ENCODE measurements at regions not wholly inside any gene's neighbourhood (a gene's known extent, or its start where the extent isn't known, plus 50 kb on each side); places are given as distances from the start of the nearest gene placed in this dataset.

DNA sequence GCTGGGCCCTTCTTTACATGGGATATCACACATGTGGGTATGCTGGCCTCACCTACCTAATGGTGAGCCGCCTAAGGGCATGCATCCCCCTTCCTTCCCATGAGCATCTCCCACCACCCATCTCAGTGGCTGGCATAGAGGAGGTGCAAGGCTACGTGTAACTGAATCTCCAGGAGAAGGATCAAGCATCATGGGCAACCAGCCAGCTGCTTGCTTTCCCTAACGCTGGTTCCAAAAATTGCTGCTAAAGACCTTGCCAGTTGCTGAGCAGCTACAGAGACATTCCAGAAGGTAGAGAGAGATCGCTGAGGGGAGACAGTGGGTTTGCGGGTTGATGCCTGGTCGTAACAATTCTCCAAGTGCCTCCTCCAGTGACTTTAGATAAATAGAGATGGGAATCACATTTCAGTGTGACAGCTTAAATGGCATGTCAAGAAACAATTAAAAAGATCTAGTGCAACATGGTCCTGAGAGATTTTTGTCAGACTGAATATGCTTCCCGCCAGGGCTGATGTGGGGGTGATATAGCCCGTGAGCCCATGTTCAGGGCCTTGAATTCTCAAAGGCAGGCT lies 378.4 kb upstream of the CDH5 start:
- no peak for DNase-seq (ENCODE audit: low read depth in 2 of 3, low spot score in 1 of 3)

DNA sequence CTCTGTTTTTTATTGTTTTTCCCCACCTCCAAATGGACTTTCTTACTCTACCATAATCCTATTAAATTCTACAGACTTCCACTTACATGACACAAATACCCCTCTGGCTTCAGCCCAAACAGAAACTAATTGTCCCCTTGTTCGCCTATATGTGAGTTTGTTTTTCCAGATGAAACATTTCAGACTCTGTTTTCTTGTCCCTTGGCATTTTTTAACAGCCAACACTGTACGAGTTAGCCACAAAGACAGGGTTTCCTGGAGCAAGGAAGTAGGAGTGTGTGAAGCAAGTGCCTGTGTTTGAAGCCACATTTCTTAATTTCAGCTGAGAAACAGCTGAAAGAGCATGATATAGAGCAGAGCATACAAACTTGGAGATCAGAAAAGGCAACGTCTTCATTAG lies 382.2 kb upstream of the CDH5 start:
- DNase-seq (ENCODE audit: low read depth in 2 of 3, low spot score in 1 of 3), result no peak

DNA sequence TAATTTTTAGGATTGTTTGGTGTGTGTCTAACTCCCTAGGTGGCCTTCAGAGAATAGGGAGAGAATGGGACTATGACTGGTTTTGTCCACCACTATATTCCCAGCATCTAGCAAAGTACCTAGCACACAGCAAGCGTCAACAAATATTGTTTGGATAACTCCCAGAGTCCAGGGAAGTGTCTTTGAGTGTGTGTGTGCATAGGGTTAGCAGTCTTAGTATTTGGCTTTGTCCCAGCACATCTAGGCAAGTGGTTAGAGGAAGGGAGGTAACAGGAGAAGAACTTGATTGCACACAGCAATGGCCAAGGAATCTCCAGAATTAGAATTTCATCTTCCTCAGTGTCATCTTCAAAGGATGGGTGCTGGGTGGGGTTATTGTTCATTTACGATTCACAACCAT lies 385.4 kb upstream of the CDH5 start:
- no peak for DNase-seq (ENCODE audit: low read depth in 2 of 3, low spot score in 1 of 3)

DNA sequence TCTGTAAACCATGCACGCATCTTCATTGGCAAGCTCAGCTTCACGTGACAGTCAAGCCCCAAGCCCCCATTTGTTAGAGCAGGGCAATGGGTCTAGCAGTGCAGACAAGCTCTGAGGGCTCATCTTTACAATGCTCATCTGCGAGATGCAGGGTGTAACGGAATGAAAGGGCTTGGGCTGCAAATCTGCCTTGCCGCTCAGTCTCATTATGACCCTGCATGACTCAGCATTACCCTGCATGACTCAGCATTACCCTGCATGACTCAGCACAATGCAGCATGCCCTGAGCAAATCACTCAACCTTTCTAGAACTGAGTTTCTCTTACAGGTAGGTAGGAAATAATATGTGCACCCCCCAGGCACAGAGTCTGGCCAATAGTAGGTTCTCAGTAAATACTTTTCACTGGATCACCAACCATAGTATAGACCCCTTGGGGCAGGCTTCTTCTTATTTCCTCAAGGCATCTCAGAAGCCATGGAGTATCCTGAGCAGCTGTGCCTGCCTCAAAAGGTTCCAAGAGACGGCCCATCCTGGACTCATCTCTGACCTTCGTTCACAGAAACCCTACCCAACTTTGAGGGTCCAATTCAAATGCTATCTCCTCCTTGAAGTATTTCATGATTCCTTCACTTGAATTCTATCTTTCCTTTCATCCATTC lies 391.3 kb upstream of the CDH5 start:
- no peak for DNase-seq (ENCODE audit: low read depth in 2 of 3, low spot score in 1 of 3)

DNA sequence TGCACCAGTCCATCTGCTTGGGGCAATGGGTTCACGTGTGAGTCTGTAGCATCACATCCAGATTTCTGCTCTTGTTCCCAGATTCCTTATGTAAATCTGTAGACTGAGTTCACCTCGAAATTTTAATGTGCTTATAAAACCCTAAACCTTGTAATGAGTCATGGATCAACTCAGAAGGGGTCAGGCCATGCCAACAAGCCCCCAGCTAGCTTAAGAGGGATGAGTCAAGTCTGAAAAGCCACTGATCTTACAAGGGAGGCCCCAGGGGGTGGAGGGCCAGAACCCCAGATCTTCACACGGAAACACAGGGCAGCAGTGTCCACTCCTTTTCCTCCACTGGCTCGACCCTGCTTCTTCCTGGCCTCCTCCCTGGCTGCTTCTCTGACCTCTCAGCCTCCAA lies 399.1 kb upstream of the CDH5 start:
- DNase-seq (ENCODE audit: low read depth in 2 of 3, low spot score in 1 of 3), result no peak

DNA sequence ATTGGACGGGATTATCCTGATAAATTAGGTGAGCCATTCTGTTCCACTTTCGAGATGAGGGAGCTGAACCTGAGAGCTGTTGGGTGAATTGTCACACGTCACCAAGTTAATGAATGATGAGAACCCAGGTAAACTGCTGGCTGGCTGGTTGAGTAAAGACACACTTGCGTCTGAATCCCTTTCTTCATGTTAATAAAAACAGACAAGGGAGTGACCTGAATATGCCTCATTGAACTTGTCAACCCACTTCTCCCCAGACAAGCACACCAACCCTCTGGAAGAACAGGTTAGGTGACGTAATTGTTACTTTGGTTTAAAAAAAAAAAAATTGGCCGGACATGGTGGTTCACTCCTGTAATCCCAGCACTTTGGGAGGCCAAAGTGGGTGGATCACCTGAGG lies 400.9 kb upstream of the CDH5 start:
- no peak for DNase-seq (ENCODE audit: low read depth in 2 of 3, low spot score in 1 of 3)

DNA sequence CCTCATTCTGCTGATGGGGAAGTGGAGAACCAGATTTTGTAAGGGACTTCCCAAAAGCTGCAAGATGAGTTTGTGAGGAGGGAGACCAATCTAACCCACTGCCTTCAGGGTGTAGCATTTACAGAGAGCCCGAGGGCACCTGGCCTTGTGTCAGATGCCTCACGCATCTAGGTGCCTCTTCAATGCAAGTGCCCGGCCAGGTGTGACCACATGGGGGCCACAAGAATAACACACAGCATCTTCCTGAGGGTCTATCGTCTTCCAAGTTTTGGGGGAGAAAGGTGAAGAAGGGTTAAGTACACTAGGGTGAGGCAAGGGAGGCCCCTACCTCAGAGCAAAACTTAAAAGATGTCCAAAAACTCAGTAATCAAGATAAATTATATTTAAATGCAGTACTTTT lies 401.7 kb upstream of the CDH5 start:
- DNase-seq (ENCODE audit: low read depth in 2 of 3, low spot score in 1 of 3), result no peak

DNA sequence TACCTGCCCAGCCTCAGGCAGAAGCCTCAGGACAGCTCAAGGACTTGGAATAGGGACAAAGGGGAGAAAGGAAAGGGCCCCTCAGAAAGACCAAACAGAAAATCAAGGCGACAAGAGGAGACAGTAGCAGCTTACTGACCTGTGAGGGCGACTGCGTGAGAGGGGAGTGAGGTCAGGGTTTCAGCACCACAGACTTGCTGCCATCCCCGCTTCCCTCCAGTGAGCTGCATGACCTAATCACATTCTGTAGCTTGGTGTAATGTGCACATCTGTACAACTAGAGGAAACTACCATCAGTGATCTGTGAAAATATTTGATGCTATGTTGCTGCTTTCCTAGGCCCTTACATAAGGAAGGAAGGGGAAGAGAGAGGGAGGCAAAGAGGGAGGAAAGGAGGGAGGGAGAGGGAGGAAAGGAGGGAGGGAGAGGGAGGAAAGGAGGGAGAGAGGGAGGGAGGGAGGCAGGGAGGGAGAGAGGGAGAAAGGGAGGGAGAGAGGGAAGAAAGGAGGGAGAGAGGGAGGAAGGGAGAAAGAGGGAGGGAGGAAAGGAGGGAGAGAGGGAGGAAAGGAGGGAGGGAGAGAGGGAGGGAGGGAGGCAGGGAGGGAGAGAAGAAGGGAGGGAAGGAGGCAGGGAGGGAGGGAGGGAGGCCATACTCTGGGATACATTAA lies 404.9 kb upstream of the CDH5 start:
- DNase-seq (ENCODE audit: low read depth in 2 of 3, low spot score in 1 of 3), result no peak

DNA sequence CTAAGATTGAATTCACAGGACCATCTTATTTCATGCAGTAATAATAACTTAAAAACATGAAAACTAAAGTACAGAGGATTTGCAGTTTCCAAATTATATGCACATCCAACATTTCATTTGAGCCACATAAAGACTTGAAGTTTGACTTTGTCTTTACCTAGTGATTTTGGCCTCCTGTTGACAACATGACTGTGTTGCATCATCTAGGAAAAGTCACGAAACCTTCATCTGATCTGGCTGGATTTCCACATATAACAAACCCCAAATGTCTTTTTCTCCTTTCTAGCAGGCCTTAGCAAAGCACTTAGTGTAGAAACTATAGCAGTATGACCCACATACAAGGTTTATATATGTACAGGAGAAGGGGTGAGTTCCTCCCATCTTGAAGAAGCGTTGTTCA lies 406.5 kb upstream of the CDH5 start:
- no peak for DNase-seq (ENCODE audit: low read depth in 2 of 3, low spot score in 1 of 3)

DNA sequence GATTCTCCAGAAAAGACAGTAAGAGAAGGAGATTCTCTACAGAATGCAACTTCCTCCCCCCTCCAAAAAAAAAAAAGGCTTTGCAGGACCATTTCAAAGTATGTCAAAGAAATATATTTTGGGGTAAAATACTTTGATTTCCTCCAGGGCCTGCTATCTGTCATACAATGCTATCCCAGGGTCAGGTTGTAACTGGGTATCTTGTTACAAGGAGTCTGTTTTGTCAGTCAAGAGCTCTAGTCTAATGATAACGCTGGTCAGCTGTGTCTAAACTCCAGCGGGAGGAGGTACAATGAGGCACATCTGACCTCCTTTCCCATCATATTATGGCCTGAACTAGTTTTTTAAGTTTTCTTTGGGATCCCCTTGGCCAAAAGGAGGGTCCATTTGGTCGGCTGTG lies 408.4 kb upstream of the CDH5 start:
- DNase-seq (ENCODE audit: low read depth in 2 of 3, low spot score in 1 of 3), result no peak

DNA sequence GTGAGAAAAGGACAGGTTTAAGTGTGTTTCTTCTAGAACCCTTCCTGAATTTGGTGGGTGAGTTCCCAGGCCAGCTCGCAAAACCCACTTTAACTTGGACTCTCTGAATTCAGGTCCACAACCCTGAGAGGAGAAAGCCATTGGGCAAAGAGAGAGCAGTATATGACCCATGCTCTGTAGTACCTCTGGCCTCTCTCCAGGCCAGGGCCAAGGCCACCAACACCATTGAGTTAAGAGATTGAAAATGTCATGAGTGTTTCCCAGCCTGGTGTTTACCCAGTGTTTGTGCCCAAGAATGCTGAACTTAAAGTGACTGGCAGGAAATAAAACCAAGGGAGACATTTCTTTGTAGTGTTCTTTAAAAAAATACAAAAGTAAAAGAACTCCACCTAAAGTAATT lies 410.4 kb upstream of the CDH5 start:
- DNase-seq (ENCODE audit: low read depth in 2 of 3, low spot score in 1 of 3), result no peak

DNA sequence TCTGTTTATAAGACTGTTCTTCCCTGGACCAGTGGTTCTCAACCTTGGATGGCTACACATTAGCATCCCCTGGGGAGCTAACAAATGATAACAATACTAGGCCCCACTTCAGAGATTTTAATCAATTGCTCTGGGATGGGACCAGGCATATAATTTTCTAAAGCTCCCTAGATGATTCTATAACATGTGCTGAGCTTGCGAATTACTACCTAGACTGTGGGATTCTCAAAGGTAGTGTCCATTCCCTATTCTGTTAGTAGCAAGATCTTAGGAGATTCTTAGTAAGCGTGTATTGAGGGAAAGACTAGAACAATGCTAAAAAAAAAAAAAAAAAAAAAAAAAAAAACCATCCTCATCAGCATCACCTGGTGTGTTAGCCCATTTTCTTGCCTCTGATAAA lies 412.0 kb upstream of the CDH5 start:
- DNase-seq (ENCODE audit: low read depth in 2 of 3, low spot score in 1 of 3), result no peak

DNA sequence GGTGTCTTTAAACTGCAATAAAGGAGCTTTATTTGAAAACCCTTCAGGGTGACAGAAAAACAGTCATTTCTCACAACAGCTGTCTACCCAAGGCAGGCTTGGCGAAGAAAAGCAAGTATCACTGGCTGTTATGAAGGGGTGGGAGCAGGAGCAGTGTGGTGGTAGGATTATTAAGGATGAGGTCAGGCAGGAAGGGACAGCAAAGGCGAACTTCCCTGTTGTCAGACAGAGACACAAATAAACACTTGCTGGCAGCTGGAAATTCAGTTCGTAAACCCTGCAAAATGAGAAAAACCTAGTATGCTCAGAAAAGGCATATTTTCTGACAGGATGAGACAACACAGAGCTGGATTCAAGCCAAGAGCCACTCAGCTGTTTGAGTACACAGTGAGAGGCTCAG lies 416.3 kb upstream of the CDH5 start:
- no peak for DNase-seq (ENCODE audit: low read depth in 2 of 3, low spot score in 1 of 3)

DNA sequence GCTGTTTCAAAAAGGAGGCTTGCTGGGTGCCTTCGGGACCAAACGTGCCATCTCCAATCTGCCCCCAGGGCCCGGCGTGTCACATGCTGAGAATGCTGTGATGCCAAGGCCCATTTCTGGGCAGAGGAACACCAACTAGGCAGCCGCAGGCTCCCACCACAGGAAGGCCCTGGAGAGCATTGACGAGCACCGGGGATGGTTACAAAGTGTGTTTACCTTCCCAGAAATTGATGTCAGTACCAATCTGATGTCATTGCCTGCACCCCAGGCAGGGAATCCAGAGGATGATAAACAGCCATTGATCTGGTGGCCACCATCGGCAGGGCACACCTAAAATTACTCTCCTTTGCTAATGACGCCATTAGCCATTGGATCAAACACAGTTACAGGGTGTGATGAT lies 418.1 kb upstream of the CDH5 start:
- DNase-seq (ENCODE audit: low read depth in 2 of 3, low spot score in 1 of 3), result no peak

DNA sequence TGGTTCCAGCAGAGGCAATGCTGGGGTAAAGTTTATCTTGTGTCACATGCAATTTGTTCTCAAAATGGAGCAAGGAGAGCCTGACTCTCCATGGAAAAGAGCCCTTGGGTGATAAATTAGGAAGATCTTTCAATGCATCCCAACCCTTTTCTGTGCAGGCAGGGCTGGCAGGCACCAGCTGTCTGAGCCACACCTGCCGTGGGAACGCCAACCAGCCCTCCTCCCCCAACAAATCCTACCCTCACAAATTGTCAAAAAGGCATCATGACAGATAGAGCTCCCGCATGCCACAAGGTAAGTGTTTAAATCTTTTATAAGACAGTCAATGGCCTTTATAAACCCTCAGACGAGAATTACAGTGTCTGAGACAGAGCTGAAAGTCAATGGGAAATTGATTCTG lies 418.5 kb upstream of the CDH5 start:
- DNase-seq (ENCODE audit: low read depth in 2 of 3, low spot score in 1 of 3), result no peak

DNA sequence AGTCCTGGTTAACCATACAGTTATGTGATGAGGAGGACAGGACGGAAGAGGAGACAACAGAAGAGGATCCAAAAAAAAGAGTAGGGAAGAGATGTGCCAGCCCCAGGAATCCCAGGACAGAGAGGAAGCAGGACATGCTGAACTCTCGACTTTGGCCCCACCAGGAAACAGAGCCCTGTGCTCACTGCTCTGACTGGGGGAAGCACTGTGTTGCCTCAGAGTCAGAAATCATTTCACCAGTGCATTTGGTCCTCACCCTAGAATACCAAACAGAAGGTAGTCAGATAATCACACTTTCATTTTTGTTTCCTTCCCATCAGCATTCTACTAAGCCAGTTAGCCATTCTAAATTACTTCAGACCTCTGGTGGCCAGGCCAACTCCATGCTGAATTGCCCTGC lies 421.0 kb upstream of the CDH5 start:
- DNase-seq (ENCODE audit: low read depth in 2 of 3, low spot score in 1 of 3), result no peak

DNA sequence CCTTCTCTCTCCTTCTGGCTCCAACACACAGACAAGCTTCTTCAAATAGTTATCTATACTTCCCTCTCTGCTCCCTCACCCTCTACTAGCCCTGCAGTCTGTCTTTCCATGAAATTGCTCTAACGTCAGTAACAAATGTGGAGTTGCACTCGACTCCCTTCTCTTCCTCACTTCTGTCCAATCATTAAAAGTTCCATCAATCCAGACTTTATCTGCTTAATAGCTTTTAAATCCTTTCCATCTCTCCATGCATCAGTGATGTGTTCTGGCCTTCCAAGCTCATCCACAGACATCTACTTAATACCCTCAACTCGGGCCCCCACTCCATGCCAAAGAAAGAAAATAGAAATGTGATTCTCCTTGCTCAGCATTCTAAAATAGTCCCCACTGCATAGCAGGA lies 422.1 kb upstream of the CDH5 start:
- no peak for DNase-seq (ENCODE audit: low read depth in 2 of 3, low spot score in 1 of 3)

DNA sequence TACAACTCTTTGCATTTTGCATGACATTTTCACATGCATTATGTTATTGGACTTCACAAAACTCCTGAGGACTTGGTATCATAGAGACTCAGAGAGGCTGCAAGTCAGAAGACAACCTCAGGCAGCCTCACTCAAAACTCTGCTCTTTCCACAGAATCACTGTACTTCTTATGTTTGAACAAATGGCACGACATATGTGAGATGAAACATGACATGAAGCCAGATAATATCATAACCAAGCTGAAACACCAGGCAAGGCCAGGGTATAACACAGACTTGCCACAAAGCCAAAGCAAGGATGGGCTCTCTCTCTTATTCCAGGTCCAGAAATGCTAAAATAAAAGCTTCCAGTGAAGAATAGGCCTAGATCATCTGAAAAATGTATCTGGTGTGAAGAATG lies 425.8 kb upstream of the CDH5 start:
- no peak for DNase-seq (ENCODE audit: low read depth in 2 of 3, low spot score in 1 of 3)

DNA sequence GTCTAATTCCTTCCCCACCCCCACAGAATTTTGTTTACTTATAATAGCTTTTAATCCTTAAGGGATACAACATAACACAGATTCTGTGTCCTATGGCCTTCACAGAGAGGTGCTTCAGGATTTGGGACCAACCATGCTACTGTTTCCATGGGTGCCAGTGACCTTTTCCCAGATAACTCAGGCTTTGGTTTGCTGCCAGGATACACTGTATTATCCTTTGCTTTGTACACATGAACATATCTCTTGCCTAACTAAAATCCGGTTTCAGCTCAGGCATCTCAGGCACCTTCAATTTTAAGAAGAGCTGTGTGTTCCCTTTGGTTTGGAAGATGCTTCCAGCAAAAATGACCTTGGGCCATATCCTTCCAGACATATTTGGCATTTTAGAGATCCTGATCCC lies 428.4 kb upstream of the CDH5 start:
- no peak for DNase-seq (ENCODE audit: low read depth in 2 of 3, low spot score in 1 of 3)

DNA sequence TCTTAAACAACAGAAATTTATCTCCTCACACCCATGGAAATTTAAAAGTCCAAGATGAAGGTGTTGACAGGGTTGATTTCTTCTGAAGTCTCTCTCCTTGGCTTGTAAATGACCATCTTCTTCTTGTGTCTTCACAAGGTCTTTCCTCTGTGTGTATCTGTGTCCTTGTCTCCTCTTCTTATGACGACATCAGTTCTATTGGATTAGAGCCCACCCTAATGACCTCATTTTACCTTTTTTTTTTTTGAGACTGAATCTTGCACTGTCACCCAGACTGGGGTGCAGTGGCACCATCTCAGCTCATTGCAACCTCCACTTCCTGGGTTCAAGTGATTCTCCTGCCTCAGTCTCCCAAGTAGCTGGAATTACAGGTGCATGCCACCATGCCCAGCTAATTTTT lies 429.0 kb upstream of the CDH5 start:
- DNase-seq (ENCODE audit: low read depth in 2 of 3, low spot score in 1 of 3), result no peak

DNA sequence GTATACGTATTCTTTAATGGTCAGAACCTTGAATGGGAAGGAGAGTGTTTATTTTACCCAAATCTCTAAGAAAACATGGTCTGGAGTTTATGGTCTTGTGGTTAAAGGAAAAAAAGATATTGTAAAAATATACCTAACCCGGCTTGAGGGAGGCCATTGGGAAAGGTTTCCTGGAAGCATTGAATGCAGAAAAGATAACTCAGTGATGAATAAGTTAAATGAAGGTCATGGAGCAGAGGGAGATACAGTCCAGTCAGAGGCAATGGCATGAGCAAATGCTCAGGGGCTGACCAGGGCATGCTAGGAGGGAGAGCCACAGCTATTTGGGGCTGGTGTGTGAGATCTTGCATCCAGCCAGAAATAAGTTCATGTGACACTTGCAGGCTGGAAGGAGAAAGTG lies 430.4 kb upstream of the CDH5 start:
- DNase-seq (ENCODE audit: low read depth in 2 of 3, low spot score in 1 of 3), result no peak

DNA sequence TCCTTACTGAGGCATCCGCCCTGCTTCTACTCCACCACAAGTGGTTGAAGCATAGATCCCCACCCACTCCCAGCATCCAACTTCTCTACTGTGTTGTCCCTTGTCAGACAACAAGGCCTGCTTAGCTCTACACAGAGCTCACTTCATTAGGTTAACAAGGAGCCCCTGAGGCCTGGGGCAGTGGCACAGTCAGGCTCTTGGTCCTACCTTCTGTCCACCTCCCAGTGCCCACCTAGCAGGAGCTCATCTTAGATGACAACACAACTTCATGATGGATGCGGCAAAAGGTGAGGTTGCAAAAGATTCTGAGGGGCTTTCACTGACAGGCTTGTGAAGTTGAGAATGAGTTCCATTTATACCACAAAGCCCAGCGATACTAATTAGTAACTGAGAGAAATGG lies 432.0 kb upstream of the CDH5 start:
- no peak for DNase-seq (ENCODE audit: low read depth in 2 of 3, low spot score in 1 of 3)

DNA sequence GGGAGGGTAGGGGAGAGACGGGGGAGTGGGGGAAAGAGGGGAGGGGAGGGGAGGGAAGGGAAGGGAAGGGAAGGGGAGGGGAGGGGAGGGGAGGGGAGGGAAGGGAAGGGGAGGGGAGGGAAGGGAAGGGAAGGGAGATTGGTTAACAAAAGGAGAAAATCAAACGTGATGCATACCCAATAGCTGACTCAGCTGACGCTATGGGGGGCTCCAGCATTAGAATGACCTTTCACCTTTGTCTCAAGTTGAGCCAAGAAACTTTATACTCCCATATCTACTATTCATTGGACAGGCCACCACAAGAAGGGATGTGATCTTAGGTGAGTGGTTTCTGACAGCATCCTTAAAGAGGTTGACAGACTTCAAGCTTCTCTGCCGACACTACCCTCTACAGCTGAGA lies 432.8 kb upstream of the CDH5 start:
- no peak for DNase-seq (ENCODE audit: low read depth in 2 of 3, low spot score in 1 of 3)
